ENCODE measurements at regions not wholly inside any gene's neighbourhood (a gene's known extent, or its start where the extent isn't known, plus 50 kb on each side); places are given as distances from the start of the nearest gene placed in this dataset.

DNA sequence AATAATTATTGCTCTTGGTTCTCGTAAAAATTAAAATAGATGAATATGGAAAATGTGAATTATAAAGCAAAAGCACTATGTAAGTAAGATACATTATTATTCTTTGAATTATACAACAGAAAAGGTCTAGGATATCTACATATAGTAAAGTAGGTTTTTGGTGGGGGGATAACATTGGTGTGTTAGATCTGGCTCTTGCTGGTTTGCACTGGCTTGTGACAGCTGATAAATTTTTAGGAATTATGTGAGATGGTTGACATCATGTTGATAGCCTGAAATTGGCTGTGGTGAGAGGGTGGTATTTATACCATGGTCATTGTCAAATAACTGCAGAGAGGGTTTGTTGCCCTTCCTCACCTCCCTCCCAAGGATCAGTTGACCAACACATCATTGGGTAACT is 50.7 kb upstream of the BTG1 start:
- no peak for TF ChIP-seq CTCF (IDR thresholded peaks at IDR 0.05)
- DNase-seq (ENCODE audit: low spot score): no peak
- no peak for ATAC-seq (ENCODE audit: low FRiP score)
